H9 (cell line): ENCODE measurements at regions not wholly inside any gene's neighbourhood (a gene's known extent, or its start where the extent isn't known, plus 50 kb on each side); places are given as distances from the start of the nearest gene placed in this dataset.

Experiments used
- DNase-seq: peaks from one replicate; pipeline ENCODE4 v3.0.0-alpha.2; 2017
- H2AFZ ChIP-seq: one replicate; pipeline ENCODE4 v1.6.1; 2013; ENCODE audit warnings: mild to moderate bottlenecking, low read length, control low read depth, moderate library complexity
- H2AK5ac ChIP-seq: 2 replicates; pipeline ENCODE4 v1.6.1; 2013; ENCODE audit warnings: low read length, control low read depth, mixed read lengths; ENCODE audit not compliant: insufficient read length
- H2BK120ac ChIP-seq: one replicate; pipeline ENCODE4 v1.6.1; 2013; ENCODE audit warnings: low read depth, mild to moderate bottlenecking, low read length, control low read depth, inconsistent platforms; ENCODE audit not compliant: poor library complexity, severe bottlenecking
- H2BK12ac ChIP-seq: 2 replicates; pipeline ENCODE4 v1.6.1; 2013; ENCODE audit warnings: low read length, control low read depth, mixed read lengths, low read depth; ENCODE audit not compliant: insufficient read length
- H2BK15ac ChIP-seq: 2 replicates; pipeline ENCODE4 v1.6.1; 2013; ENCODE audit warnings: low read depth, low read length, control low read depth
- H2BK20ac ChIP-seq: one replicate; pipeline ENCODE4 v1.6.1; 2013; ENCODE audit warnings: low read depth, mild to moderate bottlenecking, low read length, control low read depth, inconsistent platforms; ENCODE audit not compliant: poor library complexity, severe bottlenecking
- H2BK5ac ChIP-seq: 2 replicates; pipeline ENCODE4 v1.6.1; 2013; ENCODE audit warnings: low read length, control low read depth, mixed read lengths; ENCODE audit not compliant: insufficient read length
- H3K14ac ChIP-seq: 2 replicates; pipeline ENCODE4 v1.6.1; 2013; ENCODE audit warnings: low read length, control low read depth; ENCODE audit not compliant: insufficient read depth
- H3K18ac ChIP-seq: 2 replicates; pipeline ENCODE4 v1.6.1; 2013; ENCODE audit warnings: low read depth, mild to moderate bottlenecking, mixed read lengths, low read length, control low read depth; ENCODE audit not compliant: insufficient read length
- H3K23ac ChIP-seq: 2 replicates; pipeline ENCODE4 v1.6.1; 2013; ENCODE audit warnings: low read length, control low read depth, mixed read lengths, low read depth; ENCODE audit not compliant: insufficient read length
- H3K23me2 ChIP-seq: 2 replicates; pipeline ENCODE4 v1.6.1; 2013; ENCODE audit warnings: low read depth, mild to moderate bottlenecking, mixed read lengths, low read length, control low read depth; ENCODE audit not compliant: insufficient read length, poor library complexity, severe bottlenecking
- H3K27ac ChIP-seq: 2 replicates; pipeline ENCODE4 v1.5.1; 2013; ENCODE audit warnings: low read length, control low read depth, mixed read lengths, low read depth; ENCODE audit not compliant: insufficient read length
- H3K27me3 ChIP-seq: 2 replicates; pipeline ENCODE4 v1.6.1; 2013; ENCODE audit warnings: low read length, control low read depth, inconsistent platforms; ENCODE audit not compliant: insufficient read depth
- H3K4ac ChIP-seq: 2 replicates; pipeline ENCODE4 v1.6.1; 2013; ENCODE audit warnings: low read depth, mild to moderate bottlenecking, control low read depth, inconsistent platforms, low read length, moderate library complexity
- H3K4me1 ChIP-seq: 2 replicates; pipeline ENCODE4 v1.6.1; 2013; ENCODE audit warnings: low read length, control low read depth, inconsistent platforms; ENCODE audit not compliant: insufficient read depth
- H3K4me2 ChIP-seq: 2 replicates; pipeline ENCODE4 v1.6.1; 2013; ENCODE audit warnings: low read length, control low read depth, mixed read lengths; ENCODE audit not compliant: insufficient read length, insufficient read depth
- H3K56ac ChIP-seq: 2 replicates; pipeline ENCODE4 v1.6.1; 2013; ENCODE audit warnings: low read depth, mild to moderate bottlenecking, mixed read lengths, low read length, control low read depth; ENCODE audit not compliant: insufficient read length
- H3K79me1 ChIP-seq: 2 replicates; pipeline ENCODE4 v1.6.1; 2013; ENCODE audit warnings: low read depth, mild to moderate bottlenecking, moderate library complexity, low read length, control low read depth, inconsistent platforms; ENCODE audit not compliant: insufficient read depth, poor library complexity, severe bottlenecking
- H3K79me2 ChIP-seq: 2 replicates; pipeline ENCODE4 v1.6.1; 2013; ENCODE audit warnings: low read length, control low read depth, inconsistent platforms; ENCODE audit not compliant: insufficient read depth
- H3K9ac ChIP-seq: 2 replicates; pipeline ENCODE4 v1.6.1; 2013; ENCODE audit warnings: low read length, control low read depth, mixed read lengths; ENCODE audit not compliant: insufficient read length; ENCODE audit errors: extremely low read depth
- H3K9me3 ChIP-seq: one replicate; pipeline ENCODE4 v1.6.1; 2013; ENCODE audit warnings: low read depth, low read length, inconsistent platforms; ENCODE audit not compliant: control insufficient read depth
- H3T11ph ChIP-seq: one replicate; pipeline ENCODE4 v1.6.1; 2013; ENCODE audit warnings: mild to moderate bottlenecking, low read length, control low read depth, inconsistent platforms
- H4K20me1 ChIP-seq: one replicate; pipeline ENCODE4 v1.6.1; 2013; ENCODE audit not compliant: control insufficient read depth, insufficient read length, insufficient read depth
- H4K5ac ChIP-seq: 2 replicates; pipeline ENCODE4 v1.6.1; 2013; ENCODE audit warnings: low read depth, mild to moderate bottlenecking, mixed read lengths, low read length, control low read depth; ENCODE audit not compliant: insufficient read length
- H4K8ac ChIP-seq: replicated peaks from 2 replicates; pipeline ENCODE4 v1.6.1; 2013; ENCODE audit warnings: low read length, control low read depth, mixed read lengths, low read depth; ENCODE audit not compliant: insufficient read length
- H4K91ac ChIP-seq: 2 replicates; pipeline ENCODE4 v1.6.1; 2013; ENCODE audit warnings: low read depth, mild to moderate bottlenecking, moderate library complexity, mixed read lengths, low read length, control low read depth; ENCODE audit not compliant: insufficient read length
- H3K27ac Mint-ChIP-seq, 3 experiments: 2 replicates in 2 of 3; 3 replicates in 1 of 3; pipeline ENCODE4 v1.8.0; 2020 to 2021; ENCODE audit warnings: mixed read lengths in 3 of 3, mild to moderate bottlenecking in 1 of 3, moderate library complexity in 1 of 3
- H3K27me3 Mint-ChIP-seq: 2 replicates; pipeline ENCODE4 v1.8.0; 2021; ENCODE audit warnings: low read depth, mild to moderate bottlenecking, moderate library complexity, mixed read lengths
- H3K36me3 Mint-ChIP-seq, 3 experiments: 2 replicates in 2 of 3; 3 replicates in 1 of 3; pipeline ENCODE4 v1.8.0; 2020 to 2021; ENCODE audit warnings: low read depth in 3 of 3, mixed read lengths in 3 of 3; ENCODE audit not compliant: insufficient read depth in 1 of 3
- H3K4me1 Mint-ChIP-seq, 2 experiments: 2 replicates each; pipeline ENCODE4 v1.8.0; 2020; ENCODE audit warnings: mixed read lengths in 2 of 2
- H3K4me3 Mint-ChIP-seq, 2 experiments: 2 replicates in 1 of 2; 3 replicates in 1 of 2; pipeline ENCODE4 v1.8.0; 2020 to 2021; ENCODE audit warnings: mild to moderate bottlenecking in 2 of 2, mixed read lengths in 2 of 2, moderate library complexity in 1 of 2
- H3K9me3 Mint-ChIP-seq, 2 experiments: 2 replicates in 1 of 2; 3 replicates in 1 of 2; pipeline ENCODE4 v1.8.0; 2020; ENCODE audit warnings: mild to moderate bottlenecking in 2 of 2, mixed read lengths in 2 of 2, moderate library complexity in 1 of 2
- CTCF ChIP-seq: fragments of 200-600 bp; sonication (generic); conservative IDR thresholded peaks from 3 replicates; pipeline ENCODE4 v1.8.0; 2021; ENCODE audit warnings: antibody characterized with exemption, mild to moderate bottlenecking
- WGBS: extraction: QIAGEN DNeasy Blood & Tissue Kit; methylation state at CpG from one replicate; pipeline ENCODE4 v1.1.7; 2013; ENCODE audit warnings: missing lambda C conversion rate, low lambda C conversion rate, mixed read lengths; ENCODE audit not compliant: insufficient read length; ENCODE audit errors: extremely low coverage; 5-methylcytosine and 5-hydroxymethylcytosine counted together

DNA sequence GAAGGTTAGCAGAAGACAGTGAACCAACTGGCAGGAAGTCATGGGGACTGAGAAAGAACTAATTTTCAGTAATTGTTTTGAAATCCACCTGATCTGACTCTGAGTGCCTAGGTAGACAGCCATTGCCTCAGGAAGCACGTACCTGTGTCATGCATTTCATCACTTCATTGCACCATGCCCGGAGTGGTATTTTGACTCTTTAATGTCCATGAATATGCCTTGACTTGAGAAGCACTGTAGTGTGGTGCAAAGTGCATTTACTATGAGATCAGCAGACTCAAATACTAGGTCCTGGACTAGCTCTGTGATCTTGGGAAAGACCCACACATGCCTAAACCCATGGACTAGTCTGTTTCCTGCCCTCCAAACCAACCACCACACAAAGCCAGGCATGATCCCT, 370.9 kb upstream of the MARCKS start:
- Histone ChIP-seq H4K91ac (no peak overlapping the region), H3K27ac (no peak overlapping the region), H2BK5ac (no peak overlapping the region), H2BK12ac (no peak overlapping the region), H3K4me1 (no peaks in the 10 kb centered on the region), H3K14ac (no peak overlapping the region), H2BK120ac (no peak overlapping the region), H4K5ac (no peak overlapping the region), H3K79me1 (no peaks in the 10 kb centered on the region), H2AFZ (no peak overlapping the region), H3K56ac (no peak overlapping the region), H3K23me2 (no peaks in the 10 kb centered on the region), H4K8ac (no peak overlapping the region), H4K20me1 (no peaks in the 10 kb centered on the region), H3K9me3 (no peaks in the 10 kb centered on the region), H3K18ac (no peak overlapping the region), H3K9ac (no peak overlapping the region), H2BK20ac (no peak overlapping the region), H3K23ac (no peak overlapping the region), H2AK5ac (no peak overlapping the region), H3T11ph (no peak overlapping the region), H3K4ac (no peak overlapping the region), H3K27me3 (no peaks in the 10 kb centered on the region), H3K79me2 (no peaks in the 10 kb centered on the region), H3K4me2 (no peak overlapping the region), H2BK15ac (no peak overlapping the region)
- no peak overlapping the region for H3K27ac Mint-ChIP-seq
- H3K4me1 Mint-ChIP-seq: no peaks in the 10 kb centered on the region
- WGBS: no CpG with 5 or more reads among the region's 2 CpGs
- no peaks in the 10 kb centered on the region; the same call in none of the 2 replicates for H3K27me3 Mint-ChIP-seq
- DNase-seq: no peak
- H3K36me3 Mint-ChIP-seq: no peaks in the 10 kb centered on the region
- H3K9me3 Mint-ChIP-seq: no peaks in the 10 kb centered on the region
- H3K4me3 Mint-ChIP-seq: no peak overlapping the region
- no peak for TF ChIP-seq CTCF
